ENCODE measurements at regions not wholly inside any gene's neighbourhood (a gene's known extent, or its start where the extent isn't known, plus 50 kb on each side); places are given as distances from the start of the nearest gene placed in this dataset.

- no peak for ATAC-seq
- no peaks in the 10 kb centered on the region for H3K27me3 ChIP-seq (ENCODE audit: low read length)
- H3K9me2 ChIP-seq (replicated peaks; ENCODE audit: low read length) = no peaks in the 10 kb centered on the region
- no peaks in the 10 kb centered on the region for H3K9me3 ChIP-seq (ENCODE audit: low read length)
- no peaks in the 10 kb centered on the region for H4K20me1 ChIP-seq (ENCODE audit: low read length)
- TF ChIP-seq EZH2 (IDR thresholded peaks at IDR 0.05; ENCODE audit: low read length, unreplicated experiment) = no peak
- TF ChIP-seq, protein P1, sequence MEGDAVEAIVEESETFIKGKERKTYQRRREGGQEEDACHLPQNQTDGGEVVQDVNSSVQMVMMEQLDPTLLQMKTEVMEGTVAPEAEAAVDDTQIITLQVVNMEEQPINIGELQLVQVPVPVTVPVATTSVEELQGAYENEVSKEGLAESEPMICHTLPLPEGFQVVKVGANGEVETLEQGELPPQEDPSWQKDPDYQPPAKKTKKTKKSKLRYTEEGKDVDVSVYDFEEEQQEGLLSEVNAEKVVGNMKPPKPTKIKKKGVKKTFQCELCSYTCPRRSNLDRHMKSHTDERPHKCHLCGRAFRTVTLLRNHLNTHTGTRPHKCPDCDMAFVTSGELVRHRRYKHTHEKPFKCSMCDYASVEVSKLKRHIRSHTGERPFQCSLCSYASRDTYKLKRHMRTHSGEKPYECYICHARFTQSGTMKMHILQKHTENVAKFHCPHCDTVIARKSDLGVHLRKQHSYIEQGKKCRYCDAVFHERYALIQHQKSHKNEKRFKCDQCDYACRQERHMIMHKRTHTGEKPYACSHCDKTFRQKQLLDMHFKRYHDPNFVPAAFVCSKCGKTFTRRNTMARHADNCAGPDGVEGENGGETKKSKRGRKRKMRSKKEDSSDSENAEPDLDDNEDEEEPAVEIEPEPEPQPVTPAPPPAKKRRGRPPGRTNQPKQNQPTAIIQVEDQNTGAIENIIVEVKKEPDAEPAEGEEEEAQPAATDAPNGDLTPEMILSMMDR (conservative IDR thresholded peaks at IDR 0.05; ENCODE audit: low read depth, low read length) = no peak
- no peak for TF ChIP-seq EZH2phosphoT487 (IDR thresholded peaks at IDR 0.05; ENCODE audit: borderline replicate concordance, low read length)
- no peaks in the 10 kb centered on the region for H3F3A ChIP-seq (ENCODE audit: low read length, unreplicated experiment)
- H3K4me3 ChIP-seq (ENCODE audit: low read length) = no peak overlapping the region
- no peak overlapping the region for H2AFZ ChIP-seq (ENCODE audit: low read length)
- no peaks in the 10 kb centered on the region for H3K79me2 ChIP-seq (ENCODE audit: low read length)
- DNase-seq = no peak
- no peak overlapping the region for H3K4me2 ChIP-seq (ENCODE audit: low read length)
- no peak overlapping the region for H3K9ac ChIP-seq (ENCODE audit: low read length)
- H3K4me1 ChIP-seq (ENCODE audit: insufficient read depth, low read length) = no peaks in the 10 kb centered on the region
- intact Hi-C loops (cut with micrococcal nuclease) = no loop called here
- BruUV-seq (replicated peaks) = no TSS peak
- peaks cover 22% of the 10 kb centered on the region; the same call in 1 of the 2 replicates for H3K36me3 ChIP-seq (ENCODE audit: low read depth, low read length)
- CTCF ChIA-PET = no interaction called here
- no peak overlapping the region for H3K27ac ChIP-seq (ENCODE audit: low read length)
- POLR2A ChIA-PET (ENCODE audit: unreplicated experiment) = no interaction called here
These were observed 70.2 kb upstream of the MORC3 start for GRCh38 chr21:36249576-36250422.

GRCh38 chr21:36250423-36251075 lies 69.4 kb upstream of the MORC3 start:
- CTCF ChIA-PET = no interaction called here

More at GRCh38 chr21:36250423-36251075, 69.4 kb upstream of the MORC3 start:
- Histone ChIP-seq H4K20me1 (ENCODE audit: low read length) (no peaks in the 10 kb centered on the region), H3F3A (ENCODE audit: low read length, unreplicated experiment) (no peaks in the 10 kb centered on the region), H3K36me3 (ENCODE audit: low read depth, low read length) (peaks cover 22% of the 10 kb centered on the region; the same call in 1 of the 2 replicates), H2AFZ (ENCODE audit: low read length) (no peak overlapping the region), H3K9me2 (replicated peaks; ENCODE audit: low read length) (no peaks in the 10 kb centered on the region), H3K27ac (ENCODE audit: low read length) (no peak overlapping the region), H3K4me1 (ENCODE audit: insufficient read depth, low read length) (no peaks in the 10 kb centered on the region), H3K9ac (ENCODE audit: low read length) (no peak overlapping the region), H3K4me3 (ENCODE audit: low read length) (no peak overlapping the region), H3K9me3 (ENCODE audit: low read length) (no peaks in the 10 kb centered on the region), H3K79me2 (ENCODE audit: low read length) (no peaks in the 10 kb centered on the region), H3K4me2 (ENCODE audit: low read length) (no peak overlapping the region), H3K27me3 (ENCODE audit: low read length) (no peaks in the 10 kb centered on the region)
- ATAC-seq (no peak), DNase-seq (no peak)
- POLR2A ChIA-PET (ENCODE audit: unreplicated experiment) = no interaction called here
- intact Hi-C loops (cut with micrococcal nuclease) = no loop called here
- no TSS peak for BruUV-seq (replicated peaks)
- TF ChIP-seq EZH2phosphoT487 (IDR thresholded peaks at IDR 0.05; ENCODE audit: borderline replicate concordance, low read length) (no peak), EZH2 (IDR thresholded peaks at IDR 0.05; ENCODE audit: low read length, unreplicated experiment) (no peak)
- TF ChIP-seq, protein P1 (conservative IDR thresholded peaks at IDR 0.05; ENCODE audit: low read depth, low read length) = no peak
